Sciatic nerve (tissue), 2 donors: ENCODE measurements at regions not wholly inside any gene's neighbourhood (a gene's known extent, or its start where the extent isn't known, plus 50 kb on each side); places are given as distances from the start of the nearest gene placed in this dataset.

Experiments
- ATAC-seq: fragments of 200-7000 bp; cut with Tn5 transposase; one replicate; pipeline ENCODE4 v1.9.1; 2020; ENCODE audit warnings: mild to moderate bottlenecking, moderate library complexity
- DNase-seq: peaks from one replicate; pipeline ENCODE4 v3.0.0-alpha.2; 2020; ENCODE audit warnings: low spot score
- intact Hi-C: fragments of 100-400 bp; cut with DNase I; formaldehyde crosslinking; loops from one replicate; pipeline ENCODE4 v1.14.2; 2022
- donor health status: DM: no; HTN: no; CAD: no.
- donor health status: DM: no; HTN: no; CAD: no.

GRCh38 chr15:72934921-72935320, 117.3 kb upstream of the NEO1 start:
- no peak for DNase-seq
- ATAC-seq: no peak
- intact Hi-C loops: no loop called here

GRCh38 chr15:72933976-72934375, 118.3 kb upstream of the NEO1 start:
- no peak for ATAC-seq
- intact Hi-C loops: no loop called here
- no peak for DNase-seq

- ATAC-seq: no peak
- intact Hi-C loops: no loop called here
- no peak for DNase-seq
Measured at GRCh38 chr15:72932472-72932871, 119.8 kb upstream of the NEO1 start.

GRCh38 chr15:72927451-72927850, 124.8 kb upstream of the NEO1 start:
- no peak for ATAC-seq
- intact Hi-C loops: no loop called here
- DNase-seq: no peak

GRCh38 chr15:72925661-72926060, 126.6 kb upstream of the NEO1 start:
- intact Hi-C loops: no loop called here
- ATAC-seq: no peak
- no peak for DNase-seq

- intact Hi-C loops: no loop called here
- ATAC-seq: no peak
- no peak for DNase-seq
Measured at GRCh38 chr15:72923289-72923688, 129.0 kb upstream of the NEO1 start.

GRCh38 chr15:72920551-72920950, 131.7 kb upstream of the NEO1 start:
- intact Hi-C loops: no loop called here
- DNase-seq: no peak
- no peak for ATAC-seq

- intact Hi-C loops: no loop called here
- ATAC-seq: no peak
- no peak for DNase-seq
Measured at GRCh38 chr15:72919936-72920465, 132.3 kb upstream of the NEO1 start.

- intact Hi-C loops: no loop called here
- ATAC-seq: no peak
Measured at GRCh38 chr15:72916897-72917296, 133.3 kb upstream of the ADPGK start.

GRCh38 chr15:72916378-72916777, 132.8 kb upstream of the ADPGK start:
- intact Hi-C loops: no loop called here
- ATAC-seq (no peak), DNase-seq (no peak)

More at GRCh38 chr15:72916897-72917296, 133.3 kb upstream of the ADPGK start:
- no peak for DNase-seq

GRCh38 chr15:72915843-72916242, 132.3 kb upstream of the ADPGK start:
- DNase-seq (no peak), ATAC-seq (no peak)
- intact Hi-C loops: no loop called here

- intact Hi-C loops: no loop called here
- ATAC-seq: no peak
- no peak for DNase-seq
Measured at GRCh38 chr15:72912996-72913395, 129.4 kb upstream of the ADPGK start.

GRCh38 chr15:72912121-72912520, 128.6 kb upstream of the ADPGK start:
- ATAC-seq (no peak), DNase-seq (no peak)
- intact Hi-C loops: no loop called here

GRCh38 chr15:72911626-72912025, 128.1 kb upstream of the ADPGK start:
- DNase-seq (no peak), ATAC-seq (no peak)
- intact Hi-C loops: no loop called here

- intact Hi-C loops: no loop called here
- no peak for DNase-seq
- no peak for ATAC-seq
Measured at GRCh38 chr15:72908713-72909112, 125.2 kb upstream of the ADPGK start.

- DNase-seq (no peak), ATAC-seq (no peak)
- intact Hi-C loops: no loop called here
Measured at GRCh38 chr15:72907733-72908132, 124.2 kb upstream of the ADPGK start.

GRCh38 chr15:72902919-72903260, 119.3 kb upstream of the ADPGK start:
- no peak for DNase-seq
- intact Hi-C loops: no loop called here
- no peak for ATAC-seq

GRCh38 chr15:72902245-72902918, 118.8 kb upstream of the ADPGK start:
- intact Hi-C loops: no loop called here
- ATAC-seq (peak; percentile 98), DNase-seq (peak; percentile 78)

GRCh38 chr15:72892986-72893385, 109.4 kb upstream of the ADPGK start:
- ATAC-seq (no peak), DNase-seq (no peak)
- intact Hi-C loops: no loop called here

GRCh38 chr15:72890043-72890442, 106.5 kb upstream of the ADPGK start:
- ATAC-seq (no peak), DNase-seq (no peak)
- intact Hi-C loops: no loop called here

GRCh38 chr15:72889545-72889944, 106.0 kb upstream of the ADPGK start:
- DNase-seq (no peak), ATAC-seq (no peak)
- intact Hi-C loops: no loop called here
